BJ (cell line): ENCODE measurements at regions not wholly inside any gene's neighbourhood (a gene's known extent, or its start where the extent isn't known, plus 50 kb on each side); places are given as distances from the start of the nearest gene placed in this dataset.

Experiments used
- CTCF ChIA-PET: fragments of 350-600 bp; formaldehyde crosslinking; extraction: SDS; loops from one replicate; lab custom pipeline; 2021; ENCODE audit warnings: antibody characterized with exemption, inconsistent platforms; lab: Yijun Ruan, JAX
- POLR2A ChIA-PET: fragments of 300-600 bp; sonication (Branson Sonifier 250); formaldehyde crosslinking; extraction: SDS; loops from one replicate; lab custom pipeline; 2021; ENCODE audit warnings: antibody characterized with exemption; lab: Charles Lee
- DNase-seq: peaks from one replicate; pipeline ENCODE4 v3.0.0-alpha.2; 2011; ENCODE audit warnings: low read depth
- H3K27me3 ChIP-seq: 2 replicates; pipeline ENCODE4 v1.6.0; 2011; ENCODE audit warnings: low read length; ENCODE audit not compliant: control insufficient read depth, insufficient read depth
- H3K36me3 ChIP-seq: 2 replicates; pipeline ENCODE4 v1.5.1; 2011; ENCODE audit warnings: low read length; ENCODE audit not compliant: control insufficient read depth, insufficient read depth
- H3K4me3 ChIP-seq: 2 replicates; pipeline ENCODE4 v1.5.1; 2011; ENCODE audit warnings: low read depth, mild to moderate bottlenecking, control low read depth, low read length
- TF ChIP-seq, protein P1 (sequence below): IDR thresholded peaks from 2 replicates; pipeline ENCODE4 v1.5.1; 2011; ENCODE audit warnings: low read depth, mild to moderate bottlenecking, control low read depth, inconsistent platforms, low read length, moderate library complexity; ENCODE audit not compliant: insufficient read depth

DNA sequence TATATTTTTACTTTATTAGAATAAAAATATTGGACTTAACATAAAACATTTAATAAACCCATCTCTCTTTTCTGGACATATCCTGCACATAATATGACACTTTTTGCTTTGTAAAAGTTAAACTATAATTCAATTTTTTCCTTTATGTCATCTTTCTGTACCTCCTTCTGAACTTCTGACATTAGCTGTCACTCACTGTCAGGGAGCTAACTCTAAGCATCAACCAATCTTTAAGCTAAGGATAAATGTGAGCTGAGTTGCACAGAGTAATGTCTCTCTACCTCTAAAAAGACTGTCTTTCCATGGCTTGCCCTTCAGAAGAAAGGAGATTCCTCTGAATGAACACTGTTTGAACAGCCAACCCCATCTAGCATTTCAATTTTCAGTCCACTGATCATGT, 948.6 kb upstream of the CHAC2 start:
- CTCF ChIA-PET = no interaction called here
- H3K27me3 ChIP-seq = no peaks in the 10 kb centered on the region
- no peak overlapping the region for H3K4me3 ChIP-seq
- POLR2A ChIA-PET = no interaction called here
- DNase-seq = no peak
- no peaks in the 10 kb centered on the region for H3K36me3 ChIP-seq
- TF ChIP-seq, protein P1, sequence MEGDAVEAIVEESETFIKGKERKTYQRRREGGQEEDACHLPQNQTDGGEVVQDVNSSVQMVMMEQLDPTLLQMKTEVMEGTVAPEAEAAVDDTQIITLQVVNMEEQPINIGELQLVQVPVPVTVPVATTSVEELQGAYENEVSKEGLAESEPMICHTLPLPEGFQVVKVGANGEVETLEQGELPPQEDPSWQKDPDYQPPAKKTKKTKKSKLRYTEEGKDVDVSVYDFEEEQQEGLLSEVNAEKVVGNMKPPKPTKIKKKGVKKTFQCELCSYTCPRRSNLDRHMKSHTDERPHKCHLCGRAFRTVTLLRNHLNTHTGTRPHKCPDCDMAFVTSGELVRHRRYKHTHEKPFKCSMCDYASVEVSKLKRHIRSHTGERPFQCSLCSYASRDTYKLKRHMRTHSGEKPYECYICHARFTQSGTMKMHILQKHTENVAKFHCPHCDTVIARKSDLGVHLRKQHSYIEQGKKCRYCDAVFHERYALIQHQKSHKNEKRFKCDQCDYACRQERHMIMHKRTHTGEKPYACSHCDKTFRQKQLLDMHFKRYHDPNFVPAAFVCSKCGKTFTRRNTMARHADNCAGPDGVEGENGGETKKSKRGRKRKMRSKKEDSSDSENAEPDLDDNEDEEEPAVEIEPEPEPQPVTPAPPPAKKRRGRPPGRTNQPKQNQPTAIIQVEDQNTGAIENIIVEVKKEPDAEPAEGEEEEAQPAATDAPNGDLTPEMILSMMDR = no peak

DNA sequence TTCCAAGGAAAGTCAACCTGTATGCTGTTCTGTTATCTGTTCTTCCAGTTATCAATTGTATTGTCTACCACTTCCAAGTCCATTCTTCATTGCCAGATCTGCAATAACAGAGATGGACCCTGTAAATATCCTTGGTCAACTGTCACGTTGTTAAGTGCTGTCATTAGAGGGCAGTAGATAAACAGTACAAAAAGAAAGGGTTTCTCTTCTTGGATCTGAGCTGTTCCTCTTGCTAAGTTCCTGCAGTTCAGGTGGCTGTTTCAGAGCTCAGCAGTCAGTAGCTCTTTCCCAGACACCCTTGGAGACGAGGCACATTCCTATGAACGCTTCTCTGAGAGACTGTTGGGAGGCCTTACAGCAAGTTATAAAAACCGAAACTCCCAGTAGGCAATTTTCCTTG, 957.1 kb upstream of the CHAC2 start:
- ChIA-PET CTCF (no interaction called here), POLR2A (no interaction called here)
- Histone ChIP-seq H3K36me3 (no peaks in the 10 kb centered on the region), H3K27me3 (no peaks in the 10 kb centered on the region), H3K4me3 (no peak overlapping the region)
- DNase-seq = no peak
- TF ChIP-seq, protein P1 = no peak

- no peak for DNase-seq
- TF ChIP-seq, protein P1 = no peak
- ChIA-PET POLR2A (no interaction called here), CTCF (no interaction called here)
- Histone ChIP-seq H3K4me3 (no peak overlapping the region), H3K36me3 (no peaks in the 10 kb centered on the region), H3K27me3 (no peaks in the 10 kb centered on the region)
Observed at GRCh38 chr2:52805901-52806410, 961.6 kb upstream of the CHAC2 start.

GRCh38 chr2:52794581-52794980, 973.0 kb upstream of the CHAC2 start:
- no peaks in the 10 kb centered on the region for H3K36me3 ChIP-seq
- DNase-seq = no peak
- no peaks in the 10 kb centered on the region for H3K27me3 ChIP-seq
- TF ChIP-seq, protein P1 = no peak
- ChIA-PET CTCF (no interaction called here), POLR2A (no interaction called here)
- H3K4me3 ChIP-seq = no peak overlapping the region

DNA sequence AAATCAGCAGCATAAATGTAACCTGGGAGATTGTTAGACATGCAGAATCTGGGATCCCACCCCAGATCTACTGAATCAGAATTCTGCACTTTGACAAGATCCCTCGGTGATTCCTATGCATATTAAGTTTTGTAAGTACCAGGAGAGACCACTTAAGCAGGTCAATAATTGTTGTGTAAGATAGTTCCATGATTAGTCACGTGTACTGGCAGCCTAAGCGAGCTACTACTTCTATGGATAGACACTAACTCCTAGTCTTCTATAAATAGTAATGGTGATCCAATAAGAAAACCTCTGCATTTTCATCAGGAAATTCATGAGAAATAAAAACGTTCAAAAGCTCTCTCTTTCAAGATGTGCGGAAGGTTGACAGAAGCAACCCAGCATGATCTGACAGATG, 988.2 kb upstream of the CHAC2 start:
- TF ChIP-seq, protein P1 = no peak
- no peaks in the 10 kb centered on the region for H3K36me3 ChIP-seq
- no peak for DNase-seq
- ChIA-PET CTCF (no interaction called here), POLR2A (no interaction called here)
- H3K27me3 ChIP-seq = no peaks in the 10 kb centered on the region
- H3K4me3 ChIP-seq = no peak overlapping the region
